ENCODE measurements at regions not wholly inside any gene's neighbourhood (a gene's known extent, or its start where the extent isn't known, plus 50 kb on each side); places are given as distances from the start of the nearest gene placed in this dataset. TPM values are rescaled to one million over a fixed set of nuclear protein-coding genes. Genes with fewer than 3 reads are reported as not detected.
A peak's percentile ranks its signal among the peaks of the same experiment; 100 is the strongest.

- H3K27me3 ChIP-seq = no peaks in the 10 kb centered on the region
- H3K4me3 ChIP-seq = no peak overlapping the region
- no peaks in the 10 kb centered on the region for H3K36me3 ChIP-seq
- peak; percentile 43 to 64 for DNase-seq
- no peaks in the 10 kb centered on the region for H3K9me3 ChIP-seq
- H3K27ac ChIP-seq = peak overlapping the region; percentile 65 to 70
- intact Hi-C loops (cut with DNase I; ENCODE audit: low total_unique reads) = no loop called here
- peaks cover 0 to 4% of the 10 kb centered on the region in 2 donors for H3K4me1 ChIP-seq
- TF ChIP-seq POLR2A (IDR thresholded peaks at IDR 0.05) (no peak), CTCF (IDR thresholded peaks at IDR 0.05) (peak in 3 of 4 experiments; percentile 15 to 42 (median 27))
Measured at GRCh38 chr3:27533718-27534573, 49.8 kb upstream of the SLC4A7 start.

Small RNA genes lying in the stretch of these regions (small RNA-seq; reads per million reads assigned to genes)
- gene AC098614.2 (not detected), gene RF00019 (not detected)

All from uterus (tissue), 3 donors.